Psoas muscle (tissue), 7 donors: ENCODE measurements at regions not wholly inside any gene's neighbourhood (a gene's known extent, or its start where the extent isn't known, plus 50 kb on each side); places are given as distances from the start of the nearest gene placed in this dataset.

ENCODE experiments used
- ATAC-seq, 4 donors: fragments of 200-7000 bp; cut with Tn5 transposase; one replicate each; pipeline ENCODE4 v1.9.1; 2020; ENCODE audit warnings: moderate library complexity in 3 of 4, mild to moderate bottlenecking in 2 of 4
- DNase-seq, 2 donors: peaks; one replicate each; pipeline ENCODE4 v3.0.0-alpha.2; 2020
- H3K27ac ChIP-seq: fragments of 200-600 bp; one replicate; pipeline ENCODE4 v1.8.0; 2022
- H3K27me3 ChIP-seq, 3 donors: fragments of 200-600 bp in 1 of 3; one replicate each; pipeline versions ENCODE4 v1.6.1 to v1.8.0; 2013 to 2022; ENCODE audit warnings: low read length in 2 of 3, mild to moderate bottlenecking in 2 of 3, moderate library complexity in 1 of 3; ENCODE audit not compliant: insufficient read depth in 3 of 3
- H3K36me3 ChIP-seq, 2 donors: fragments of 200-600 bp in 1 of 2; one replicate each; pipeline versions ENCODE4 v1.6.1 to v1.8.0; 2013 to 2022; ENCODE audit warnings: low read depth in 1 of 2, mild to moderate bottlenecking in 1 of 2, moderate library complexity in 1 of 2; ENCODE audit not compliant: insufficient read depth in 1 of 2
- H3K4me1 ChIP-seq: fragments of 200-600 bp; one replicate; pipeline ENCODE4 v1.8.0; 2022
- H3K4me3 ChIP-seq: fragments of 200-600 bp; one replicate; pipeline ENCODE4 v1.8.0; 2022; ENCODE audit warnings: mild to moderate bottlenecking
- H3K9me3 ChIP-seq: fragments of 200-600 bp; one replicate; pipeline ENCODE4 v1.8.0; 2022
- CTCF ChIP-seq: fragments of 200-600 bp; IDR thresholded peaks from one replicate; pipeline ENCODE4 v1.8.0; 2022; ENCODE audit warnings: antibody characterized with exemption
- WGBS, 3 donors: extraction: QIAGEN DNeasy Blood & Tissue Kit; methylation state at CpG; one replicate each; pipeline versions ENCODE4 v1.1.6 to v1.1.7; 2013; 5-methylcytosine and 5-hydroxymethylcytosine counted together
- intact Hi-C, 2 donors: fragments of 100-400 bp; cut with DNase I; formaldehyde crosslinking; loops; one replicate each; pipeline versions ENCODE4 v1.11.0 to v1.14.2; 2022
- donor health status: healthy with polysubstance abuse.
- donor health status: DM: no; HTN: no; CAD: no; lungs with moderate emphysema.
- donor health status: Bipolar disorder and iron deficiency.
- donor health status: healthy.
- donor health status: DM: yes; HTN: yes; CAD: no.
- donor health status: DM: no; HTN: no; CAD: no.
- donor health status: DM: yes; HTN: yes; CAD: no.

DNA sequence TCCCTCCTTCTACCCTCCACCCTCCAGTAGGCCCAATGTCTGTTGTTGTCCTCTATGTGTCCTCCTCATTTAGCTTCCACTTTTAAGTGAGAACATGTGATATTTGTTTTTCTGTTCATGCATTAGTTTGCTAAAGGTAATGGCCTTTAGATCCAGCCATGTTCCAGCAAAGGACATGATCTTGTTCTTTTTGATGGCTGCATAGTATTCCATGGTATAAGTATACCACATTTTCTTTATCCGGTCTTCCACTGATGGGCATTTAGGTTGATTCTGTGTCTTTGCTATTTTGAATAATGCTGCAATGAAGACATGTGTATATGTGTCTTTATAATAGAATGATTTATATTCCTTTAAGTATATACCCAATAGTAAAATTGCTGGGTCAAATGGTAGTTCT, 232.5 kb upstream of the PRR16 start:
- ATAC-seq (no peak), DNase-seq (no peak)
- no peak overlapping the region for H3K27ac ChIP-seq
- WGBS, 3 donors = 97 to 100% (median 100%) methylated on average over 1 of the region's 1 CpG
- TF ChIP-seq CTCF = no peak
- H3K27me3 ChIP-seq = no peaks in the 10 kb centered on the region
- no peaks in the 10 kb centered on the region for H3K9me3 ChIP-seq
- no peaks in the 10 kb centered on the region for H3K4me1 ChIP-seq
- no peak overlapping the region for H3K4me3 ChIP-seq
- intact Hi-C loops = no loop called here
- H3K36me3 ChIP-seq = no peaks in the 10 kb centered on the region

GRCh38 chr5:120236360-120236759, 227.7 kb upstream of the PRR16 start:
- Histone ChIP-seq H3K4me1 (no peaks in the 10 kb centered on the region), H3K9me3 (no peaks in the 10 kb centered on the region), H3K27me3 (no peaks in the 10 kb centered on the region), H3K36me3 (no peaks in the 10 kb centered on the region), H3K4me3 (no peak overlapping the region), H3K27ac (no peak overlapping the region)
- no peak for DNase-seq
- TF ChIP-seq CTCF = no peak
- no peak for ATAC-seq
- WGBS, 3 donors = 82 to 83% (median 83%) methylated on average over 3 of the region's 3 CpGs
- intact Hi-C loops = no loop called here

DNA sequence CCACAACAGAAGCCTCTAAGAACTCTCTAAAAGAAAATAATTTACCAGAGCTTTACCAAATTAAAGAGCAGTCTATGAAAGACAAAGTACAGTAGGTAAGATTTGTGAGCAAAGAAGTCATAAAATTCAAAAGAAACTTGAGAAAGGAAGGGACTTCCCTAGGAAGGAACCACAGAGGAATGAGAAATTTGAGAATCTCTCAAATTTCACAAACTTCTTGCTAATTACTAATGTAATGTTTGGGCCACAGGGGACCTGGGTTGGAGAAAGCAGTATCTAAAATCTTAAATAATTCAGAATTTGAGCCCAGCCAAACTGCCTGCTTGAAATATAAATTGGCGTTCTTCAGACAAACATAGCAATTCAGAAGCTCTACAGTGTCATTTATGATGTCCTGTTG, 225.0 kb upstream of the PRR16 start:
- H3K4me1 ChIP-seq = no peaks in the 10 kb centered on the region
- H3K27ac ChIP-seq = no peak overlapping the region
- TF ChIP-seq CTCF = no peak
- H3K4me3 ChIP-seq = no peak overlapping the region
- 33 to 40% (median 35%) methylated on average over 1 of the region's 1 CpG for WGBS, 3 donors
- no peak for ATAC-seq
- H3K36me3 ChIP-seq = no peaks in the 10 kb centered on the region
- H3K9me3 ChIP-seq = no peaks in the 10 kb centered on the region
- no peaks in the 10 kb centered on the region for H3K27me3 ChIP-seq
- intact Hi-C loops = no loop called here
- no peak for DNase-seq

- intact Hi-C loops = no loop called here
- Histone ChIP-seq H3K9me3 (no peaks in the 10 kb centered on the region), H3K27me3 (no peaks in the 10 kb centered on the region), H3K4me1 (no peaks in the 10 kb centered on the region), H3K4me3 (no peak overlapping the region), H3K36me3 (no peaks in the 10 kb centered on the region), H3K27ac (no peak overlapping the region)
- no peak for TF ChIP-seq CTCF
- DNase-seq (no peak), ATAC-seq (no peak)
These were observed 223.4 kb upstream of the PRR16 start for GRCh38 chr5:120240706-120241105.

DNA sequence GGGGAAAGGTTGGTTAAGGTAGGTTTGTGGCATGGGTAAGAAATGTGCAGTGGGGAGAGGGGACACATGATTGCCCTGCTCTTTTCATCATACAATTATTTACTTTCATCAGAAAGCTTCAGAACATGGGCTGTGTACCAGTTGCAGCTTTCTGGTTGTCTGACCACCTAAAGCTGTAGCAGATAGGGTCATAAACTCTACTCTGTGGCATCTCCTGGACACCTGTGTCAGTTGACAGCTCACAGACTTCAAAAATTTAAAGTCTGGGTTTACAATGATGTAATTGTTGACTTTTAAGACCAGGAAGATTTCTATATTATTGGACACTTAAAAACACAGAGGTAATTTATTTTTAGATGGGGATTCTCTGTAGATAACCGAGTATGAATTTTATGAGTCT, 222.7 kb upstream of the PRR16 start:
- intact Hi-C loops = no loop called here
- H3K4me3 ChIP-seq = no peak overlapping the region
- H3K4me1 ChIP-seq = no peaks in the 10 kb centered on the region
- no peaks in the 10 kb centered on the region for H3K9me3 ChIP-seq
- no peak for ATAC-seq
- H3K27ac ChIP-seq = no peak overlapping the region
- 18 to 29% (median 24%) methylated on average over 1 of the region's 1 CpG for WGBS, 3 donors
- no peaks in the 10 kb centered on the region for H3K27me3 ChIP-seq
- no peak for TF ChIP-seq CTCF
- DNase-seq = no peak
- H3K36me3 ChIP-seq = no peaks in the 10 kb centered on the region
